Neural progenitor cell (in vitro differentiated cells): ENCODE measurements at regions not wholly inside any gene's neighbourhood (a gene's known extent, or its start where the extent isn't known, plus 50 kb on each side); places are given as distances from the start of the nearest gene placed in this dataset.

ENCODE experiments used
- DNase-seq: peaks from one replicate; pipeline ENCODE4 v3.0.0-alpha.2; 2016; ENCODE audit warnings: low spot score
- H2AFZ ChIP-seq: fragments of 200-600 bp; sonication (generic); replicated peaks from 2 replicates; pipeline ENCODE4 v1.6.1; 2016; ENCODE audit warnings: antibody characterized with exemption
- H3F3A ChIP-seq: fragments of 200-600 bp; sonication (generic); 2 replicates; pipeline ENCODE4 v1.6.1; 2016; ENCODE audit warnings: antibody characterized with exemption, low read depth
- H3K27ac ChIP-seq: fragments of 200-600 bp; sonication (generic); 2 replicates; pipeline ENCODE4 v1.5.1; 2016; ENCODE audit warnings: mild to moderate bottlenecking
- H3K27me3 ChIP-seq: fragments of 200-600 bp; sonication (generic); 2 replicates; pipeline ENCODE4 v1.6.1; 2016; ENCODE audit warnings: mild to moderate bottlenecking, moderate library complexity
- H3K36me3 ChIP-seq: fragments of 200-600 bp; sonication (generic); 2 replicates; pipeline ENCODE4 v1.5.1; 2016
- H3K4me1 ChIP-seq: fragments of 200-600 bp; sonication (generic); 2 replicates; pipeline ENCODE4 v1.6.1; 2016; ENCODE audit warnings: mixed run types
- H3K4me2 ChIP-seq: fragments of 200-600 bp; sonication (generic); 2 replicates; pipeline ENCODE4 v1.6.1; 2016
- H3K4me3 ChIP-seq: fragments of 200-600 bp; sonication (generic); 2 replicates; pipeline ENCODE4 v1.5.1; 2016
- H3K79me2 ChIP-seq: fragments of 200-600 bp; sonication (generic); 2 replicates; pipeline ENCODE4 v1.6.1; 2016; ENCODE audit warnings: low read depth
- H3K9ac ChIP-seq: fragments of 200-600 bp; sonication (generic); 2 replicates; pipeline ENCODE4 v1.6.1; 2016
- H3K9me3 ChIP-seq: fragments of 200-600 bp; sonication (generic); 2 replicates; pipeline ENCODE4 v1.5.1; 2016; ENCODE audit warnings: low read depth
- H4K20me1 ChIP-seq: fragments of 200-600 bp; sonication (generic); 2 replicates; pipeline ENCODE4 v1.6.1; 2016; ENCODE audit warnings: low read depth
- H3K27ac Mint-ChIP-seq: 3 replicates; pipeline ENCODE4 v1.8.0; 2021; ENCODE audit warnings: mixed read lengths
- H3K27me3 Mint-ChIP-seq: 2 replicates; pipeline ENCODE4 v1.8.0; 2022; ENCODE audit warnings: low read depth, mild to moderate bottlenecking, inconsistent platforms, moderate library complexity, mixed read lengths; ENCODE audit not compliant: insufficient read depth
- H3K36me3 Mint-ChIP-seq: 3 replicates; pipeline ENCODE4 v1.8.0; 2021; ENCODE audit warnings: mixed read lengths
- H3K4me1 Mint-ChIP-seq: 3 replicates; pipeline ENCODE4 v1.8.0; 2021; ENCODE audit warnings: mixed read lengths
- H3K4me3 Mint-ChIP-seq: 3 replicates; pipeline ENCODE4 v1.8.0; 2021; ENCODE audit warnings: mild to moderate bottlenecking, moderate library complexity, mixed read lengths
- H3K9me3 Mint-ChIP-seq: 3 replicates; pipeline ENCODE4 v1.8.0; 2020; ENCODE audit warnings: mixed read lengths
- EZH2 ChIP-seq: fragments of 200-600 bp; sonication (generic); IDR thresholded peaks from 2 replicates; pipeline ENCODE4 v1.6.1; 2017; ENCODE audit warnings: antibody characterized with exemption, mild to moderate bottlenecking, moderate library complexity
- EZH2phosphoT487 ChIP-seq: fragments of 200-600 bp; sonication (generic); IDR thresholded peaks from 2 replicates; pipeline ENCODE4 v1.6.1; 2017; ENCODE audit warnings: antibody characterized with exemption
- TF ChIP-seq, protein P1 (sequence below): fragments of 200-600 bp; sonication (generic); IDR thresholded peaks from 2 replicates; pipeline ENCODE4 v1.5.1; 2017; ENCODE audit warnings: antibody characterized with exemption, mild to moderate bottlenecking

DNA sequence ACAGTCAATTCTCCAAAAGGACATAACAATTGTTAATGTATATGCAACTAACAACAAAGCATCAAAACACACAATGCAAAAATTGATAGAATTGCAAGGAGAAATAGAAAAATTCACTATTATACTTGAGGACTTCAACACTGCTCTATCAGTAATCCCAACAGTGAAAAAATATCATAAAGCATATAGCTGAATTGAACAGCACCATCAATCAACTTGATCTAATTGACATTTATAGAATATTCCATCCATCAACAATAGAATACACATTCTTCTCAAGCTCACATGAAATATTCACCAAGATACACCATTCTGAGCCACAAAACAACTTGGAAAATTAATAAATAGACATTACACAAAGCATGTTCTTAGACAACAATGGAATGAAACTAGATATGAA lies 60.1 kb upstream of the ASXL3 start:
- H3K9ac ChIP-seq, result no peak overlapping the region
- no peak overlapping the region for H3K4me3 ChIP-seq
- H3K4me1 ChIP-seq, result peaks cover 4% of the 10 kb centered on the region
- no peak overlapping the region for H2AFZ ChIP-seq
- Mint-ChIP-seq H3K36me3 (no peaks in the 10 kb centered on the region), H3K9me3 (peaks cover 11% of the 10 kb centered on the region), H3K27me3 (peaks cover 3% of the 10 kb centered on the region), H3K4me1 (peaks cover 10% of the 10 kb centered on the region), H3K27ac (no peak overlapping the region), H3K4me3 (no peak overlapping the region)
- H3K79me2 ChIP-seq, result no peaks in the 10 kb centered on the region
- H3K4me2 ChIP-seq, result no peak overlapping the region
- no peaks in the 10 kb centered on the region for H4K20me1 ChIP-seq
- no peak overlapping the region for H3K27ac ChIP-seq
- DNase-seq, result no peak
- no peaks in the 10 kb centered on the region for H3K9me3 ChIP-seq
- TF ChIP-seq, protein P1, sequence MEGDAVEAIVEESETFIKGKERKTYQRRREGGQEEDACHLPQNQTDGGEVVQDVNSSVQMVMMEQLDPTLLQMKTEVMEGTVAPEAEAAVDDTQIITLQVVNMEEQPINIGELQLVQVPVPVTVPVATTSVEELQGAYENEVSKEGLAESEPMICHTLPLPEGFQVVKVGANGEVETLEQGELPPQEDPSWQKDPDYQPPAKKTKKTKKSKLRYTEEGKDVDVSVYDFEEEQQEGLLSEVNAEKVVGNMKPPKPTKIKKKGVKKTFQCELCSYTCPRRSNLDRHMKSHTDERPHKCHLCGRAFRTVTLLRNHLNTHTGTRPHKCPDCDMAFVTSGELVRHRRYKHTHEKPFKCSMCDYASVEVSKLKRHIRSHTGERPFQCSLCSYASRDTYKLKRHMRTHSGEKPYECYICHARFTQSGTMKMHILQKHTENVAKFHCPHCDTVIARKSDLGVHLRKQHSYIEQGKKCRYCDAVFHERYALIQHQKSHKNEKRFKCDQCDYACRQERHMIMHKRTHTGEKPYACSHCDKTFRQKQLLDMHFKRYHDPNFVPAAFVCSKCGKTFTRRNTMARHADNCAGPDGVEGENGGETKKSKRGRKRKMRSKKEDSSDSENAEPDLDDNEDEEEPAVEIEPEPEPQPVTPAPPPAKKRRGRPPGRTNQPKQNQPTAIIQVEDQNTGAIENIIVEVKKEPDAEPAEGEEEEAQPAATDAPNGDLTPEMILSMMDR, result no peak
- no peaks in the 10 kb centered on the region for H3K36me3 ChIP-seq
- no peaks in the 10 kb centered on the region for H3F3A ChIP-seq
- H3K27me3 ChIP-seq, result no peaks in the 10 kb centered on the region

DNA sequence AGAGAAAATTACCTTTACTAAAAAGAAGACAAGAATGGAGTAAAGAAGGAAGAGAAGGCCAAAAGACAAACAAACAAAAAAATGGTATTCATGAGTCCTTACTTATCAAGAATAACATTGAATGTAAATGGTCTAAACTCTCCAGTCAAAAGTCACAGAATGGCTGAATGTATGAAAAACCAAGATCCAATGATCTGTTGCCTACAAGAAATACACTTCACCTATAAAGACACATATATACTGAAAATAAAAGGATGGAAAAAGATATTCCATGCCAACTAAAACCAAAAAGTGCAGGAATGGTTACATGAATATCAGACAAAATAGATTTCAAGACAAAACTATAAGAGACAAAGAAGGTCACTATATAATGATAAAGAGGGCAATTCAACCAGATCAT lies 65.0 kb upstream of the ASXL3 start:
- TF ChIP-seq, protein P1, result no peak
- TF ChIP-seq EZH2phosphoT487, result no peak
- TF ChIP-seq EZH2, result no peak
- H3K4me1 Mint-ChIP-seq, result no peaks in the 10 kb centered on the region
- Histone ChIP-seq H3K27ac (no peak overlapping the region), H2AFZ (no peak overlapping the region), H4K20me1 (no peaks in the 10 kb centered on the region), H3F3A (no peaks in the 10 kb centered on the region), H3K27me3 (no peaks in the 10 kb centered on the region), H3K4me1 (no peaks in the 10 kb centered on the region), H3K9me3 (no peaks in the 10 kb centered on the region), H3K79me2 (no peaks in the 10 kb centered on the region), H3K36me3 (no peaks in the 10 kb centered on the region), H3K4me3 (no peak overlapping the region), H3K4me2 (no peak overlapping the region), H3K9ac (no peak overlapping the region)
- H3K27ac Mint-ChIP-seq, result no peak overlapping the region
- H3K4me3 Mint-ChIP-seq, result no peak overlapping the region
- no peaks in the 10 kb centered on the region for H3K36me3 Mint-ChIP-seq
- peaks cover 12% of the 10 kb centered on the region for H3K9me3 Mint-ChIP-seq
- DNase-seq, result no peak
- H3K27me3 Mint-ChIP-seq, result peaks cover 3% of the 10 kb centered on the region

DNA sequence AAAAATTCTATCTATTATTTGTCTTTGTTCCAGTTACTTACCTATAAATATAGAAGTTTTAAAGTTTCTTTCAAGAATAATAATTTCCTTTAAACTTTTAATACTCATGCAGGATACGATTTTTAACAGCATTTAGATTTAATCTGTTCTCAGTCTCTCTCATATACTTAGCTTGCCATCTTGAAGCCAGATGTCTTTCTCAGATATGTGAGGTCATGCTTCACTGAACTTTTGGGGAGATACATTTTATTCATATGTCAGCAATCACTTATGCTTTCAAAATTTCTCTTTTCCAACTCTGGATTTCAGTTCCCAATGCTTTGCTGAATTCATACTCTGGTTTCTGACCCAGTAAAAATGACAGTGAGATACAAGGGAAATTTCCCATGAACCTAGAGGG lies 66.5 kb upstream of the CCDC178 start:
- no peak overlapping the region for H3K4me3 ChIP-seq
- H3K27ac ChIP-seq, result no peak overlapping the region
- no peaks in the 10 kb centered on the region for H3K27me3 Mint-ChIP-seq
- H3K4me1 ChIP-seq, result no peaks in the 10 kb centered on the region
- no peaks in the 10 kb centered on the region for H3K4me1 Mint-ChIP-seq
- peaks cover 3% of the 10 kb centered on the region for H3K9me3 Mint-ChIP-seq
- DNase-seq, result no peak
- no peaks in the 10 kb centered on the region for H3K79me2 ChIP-seq
- no peaks in the 10 kb centered on the region for H3K36me3 Mint-ChIP-seq
- no peaks in the 10 kb centered on the region for H3F3A ChIP-seq
- H3K4me3 Mint-ChIP-seq, result no peak overlapping the region
- no peaks in the 10 kb centered on the region for H4K20me1 ChIP-seq
- H3K27ac Mint-ChIP-seq, result no peak overlapping the region
- no peaks in the 10 kb centered on the region for H3K9me3 ChIP-seq
- H2AFZ ChIP-seq, result no peak overlapping the region
- H3K4me2 ChIP-seq, result no peak overlapping the region
- no peak for TF ChIP-seq EZH2phosphoT487
- TF ChIP-seq, protein P1, result no peak
- TF ChIP-seq EZH2, result no peak
- no peak overlapping the region for H3K9ac ChIP-seq
- no peaks in the 10 kb centered on the region for H3K27me3 ChIP-seq
- no peaks in the 10 kb centered on the region for H3K36me3 ChIP-seq

DNA sequence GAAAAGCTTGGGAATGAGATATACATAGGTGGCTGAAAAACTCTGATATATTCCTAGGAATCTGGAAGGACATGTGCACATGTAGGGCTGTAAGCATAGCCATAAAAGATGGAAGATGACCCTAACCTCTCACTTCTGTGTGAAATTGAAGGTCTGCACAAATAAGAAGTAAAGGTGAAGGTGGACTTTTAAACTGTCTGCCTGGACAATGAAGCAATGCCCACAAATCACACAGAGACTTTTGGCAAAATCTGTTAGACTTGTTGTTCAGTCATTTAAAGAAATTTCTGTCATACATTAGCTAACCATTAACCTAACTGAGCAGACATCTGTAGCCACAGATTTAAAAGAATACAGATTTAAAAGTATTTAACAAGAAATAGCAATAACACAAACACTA lies 65.3 kb upstream of the CCDC178 start:
- Histone ChIP-seq H4K20me1 (no peaks in the 10 kb centered on the region), H3K4me3 (no peak overlapping the region), H3K4me2 (no peak overlapping the region), H3K9me3 (no peaks in the 10 kb centered on the region), H3K36me3 (no peaks in the 10 kb centered on the region), H2AFZ (no peak overlapping the region), H3K27me3 (no peaks in the 10 kb centered on the region), H3F3A (no peaks in the 10 kb centered on the region), H3K4me1 (no peaks in the 10 kb centered on the region), H3K27ac (no peak overlapping the region), H3K79me2 (no peaks in the 10 kb centered on the region), H3K9ac (no peak overlapping the region)
- H3K27ac Mint-ChIP-seq, result no peak overlapping the region
- TF ChIP-seq EZH2 (no peak), EZH2phosphoT487 (no peak)
- TF ChIP-seq, protein P1, result no peak
- no peaks in the 10 kb centered on the region for H3K27me3 Mint-ChIP-seq
- H3K9me3 Mint-ChIP-seq, result no peaks in the 10 kb centered on the region
- no peak overlapping the region for H3K4me3 Mint-ChIP-seq
- no peaks in the 10 kb centered on the region for H3K4me1 Mint-ChIP-seq
- no peaks in the 10 kb centered on the region for H3K36me3 Mint-ChIP-seq
- no peak for DNase-seq
